ENCODE measurements at regions not wholly inside any gene's neighbourhood (a gene's known extent, or its start where the extent isn't known, plus 50 kb on each side); places are given as distances from the start of the nearest gene placed in this dataset.
A peak's percentile ranks its signal among the peaks of the same experiment; 100 is the strongest.
"Not testable (repeated sequence)": the region's sequence is repeated elsewhere in the genome, so short reads cannot be mapped to it uniquely, and the experiment has no call there.

GRCh38 chr2:88996588-88996987 is 305.1 kb downstream of the RPIA start:
- DNase-seq (ENCODE audit: low read depth, low spot score), result not testable (repeated sequence)

- DNase-seq (ENCODE audit: low read depth, low spot score), result no peak
Observed at GRCh38 chr2:88999365-88999764, 307.9 kb downstream of the RPIA start.

- no peak for DNase-seq (ENCODE audit: low read depth, low spot score)
Observed at GRCh38 chr2:89000235-89000634, 308.8 kb downstream of the RPIA start.

- not testable (repeated sequence) for DNase-seq (ENCODE audit: low read depth, low spot score)
Observed at GRCh38 chr2:89004238-89004637, 312.8 kb downstream of the RPIA start.

- DNase-seq (ENCODE audit: low read depth, low spot score), result not testable (repeated sequence)
Observed at GRCh38 chr2:89020566-89020965, 329.1 kb downstream of the RPIA start.

GRCh38 chr2:89026296-89026695 is 334.8 kb downstream of the RPIA start:
- DNase-seq (ENCODE audit: low read depth, low spot score), result not testable (repeated sequence)

GRCh38 chr2:89027115-89027514 is 335.6 kb downstream of the RPIA start:
- not testable (repeated sequence) for DNase-seq (ENCODE audit: low read depth, low spot score)

- DNase-seq (ENCODE audit: low read depth, low spot score), result not testable (repeated sequence)
Observed at GRCh38 chr2:89027536-89027935, 336.1 kb downstream of the RPIA start.

- DNase-seq (ENCODE audit: low read depth, low spot score), result not testable (repeated sequence)
Observed at GRCh38 chr2:89029257-89029656, 337.8 kb downstream of the RPIA start.

GRCh38 chr2:89048138-89049066 is 356.9 kb downstream of the RPIA start:
- not testable (repeated sequence) for DNase-seq (ENCODE audit: low read depth, low spot score)

GRCh38 chr2:89058616-89059015 is 367.1 kb downstream of the RPIA start:
- not testable (repeated sequence) for DNase-seq (ENCODE audit: low read depth, low spot score)

GRCh38 chr2:89061174-89061573 is 369.7 kb downstream of the RPIA start:
- DNase-seq (ENCODE audit: low read depth, low spot score), result not testable (repeated sequence)

GRCh38 chr2:89076771-89077170 is 385.3 kb downstream of the RPIA start:
- peak; percentile 0 for DNase-seq (ENCODE audit: low read depth, low spot score)

GRCh38 chr2:89092911-89093310 is 401.4 kb downstream of the RPIA start:
- not testable (repeated sequence) for DNase-seq (ENCODE audit: low read depth, low spot score)

- DNase-seq (ENCODE audit: low read depth, low spot score), result not testable (repeated sequence)
Observed at GRCh38 chr2:89095060-89095459, 403.6 kb downstream of the RPIA start.

GRCh38 chr2:89102587-89102986 is 411.1 kb downstream of the RPIA start:
- not testable (repeated sequence) for DNase-seq (ENCODE audit: low read depth, low spot score)

GRCh38 chr2:89106369-89107019 is 415.0 kb downstream of the RPIA start:
- DNase-seq (ENCODE audit: low read depth, low spot score), result not testable (repeated sequence)

GRCh38 chr2:89112434-89112833 is 421.0 kb downstream of the RPIA start:
- not testable (repeated sequence) for DNase-seq (ENCODE audit: low read depth, low spot score)

GRCh38 chr2:89113286-89113685 is 421.8 kb downstream of the RPIA start:
- DNase-seq (ENCODE audit: low read depth, low spot score), result not testable (repeated sequence)

GRCh38 chr2:89129440-89129839 is 438.0 kb downstream of the RPIA start:
- not testable (repeated sequence) for DNase-seq (ENCODE audit: low read depth, low spot score)

- not testable (repeated sequence) for DNase-seq (ENCODE audit: low read depth, low spot score)
Observed at GRCh38 chr2:89130665-89131308, 439.3 kb downstream of the RPIA start.

GRCh38 chr2:89142959-89143358 is 451.5 kb downstream of the RPIA start:
- DNase-seq (ENCODE audit: low read depth, low spot score), result not testable (repeated sequence)
